HG03342 (cell line): ENCODE measurements at regions not wholly inside any gene's neighbourhood (a gene's known extent, or its start where the extent isn't known, plus 50 kb on each side); places are given as distances from the start of the nearest gene placed in this dataset.

Source experiments
- ATAC-seq: cut with Tn5 transposase; IDR thresholded peaks from one replicate; pipeline ENCODE4 v1.9.1; 2021; ENCODE audit warnings: mild to moderate bottlenecking, moderate library complexity; ENCODE audit not compliant: unreplicated experiment

GRCh38 chr9:16092142-16093091 is 539.6 kb downstream of the CCDC171 start:
- no peak for ATAC-seq

GRCh38 chr9:16098306-16098705 is 545.5 kb downstream of the CCDC171 start:
- no peak for ATAC-seq

GRCh38 chr9:16099732-16100536 is 547.1 kb downstream of the CCDC171 start:
- no peak for ATAC-seq

GRCh38 chr9:16100537-16101091 is 547.8 kb downstream of the CCDC171 start:
- no peak for ATAC-seq

GRCh38 chr9:16102154-16102553 is 549.3 kb downstream of the CCDC171 start:
- no peak for ATAC-seq

- ATAC-seq: no peak
These were observed 551.0 kb downstream of the CCDC171 start for GRCh38 chr9:16103620-16104397.

GRCh38 chr9:16105168-16106020 is 552.6 kb downstream of the CCDC171 start:
- no peak for ATAC-seq

GRCh38 chr9:16106021-16106571 is 553.3 kb downstream of the CCDC171 start:
- no peak for ATAC-seq

GRCh38 chr9:16112116-16112515 is 559.3 kb downstream of the CCDC171 start:
- ATAC-seq: no peak

- ATAC-seq: no peak
These were observed 563.2 kb downstream of the CCDC171 start for GRCh38 chr9:16115994-16116393.

- no peak for ATAC-seq
These were observed 565.2 kb downstream of the CCDC171 start for GRCh38 chr9:16118043-16118442.

- ATAC-seq: no peak
These were observed 566.7 kb downstream of the CCDC171 start for GRCh38 chr9:16119261-16120230.

- ATAC-seq: no peak
These were observed 567.4 kb downstream of the CCDC171 start for GRCh38 chr9:16120231-16120641.

- no peak for ATAC-seq
These were observed 567.9 kb downstream of the CCDC171 start for GRCh38 chr9:16120727-16121126.

- no peak for ATAC-seq
These were observed 568.3 kb downstream of the CCDC171 start for GRCh38 chr9:16121168-16121567.

- no peak for ATAC-seq
These were observed 568.9 kb downstream of the CCDC171 start for GRCh38 chr9:16121601-16122286.

- no peak for ATAC-seq
These were observed 572.8 kb downstream of the CCDC171 start for GRCh38 chr9:16125629-16126028.

- no peak for ATAC-seq
These were observed 573.2 kb downstream of the CCDC171 start for GRCh38 chr9:16126042-16126441.
